ENCODE measurements at regions not wholly inside any gene's neighbourhood (a gene's known extent, or its start where the extent isn't known, plus 50 kb on each side); places are given as distances from the start of the nearest gene placed in this dataset.
"Not testable (repeated sequence)": the region's sequence is repeated elsewhere in the genome, so short reads cannot be mapped to it uniquely, and the experiment has no call there.

- no peak for DNase-seq
These were observed 133.1 kb downstream of the COPS8 start for GRCh38 chr2:237218756-237219155.

GRCh38 chr2:237219826-237220225, 134.1 kb downstream of the COPS8 start:
- DNase-seq = no peak

DNA sequence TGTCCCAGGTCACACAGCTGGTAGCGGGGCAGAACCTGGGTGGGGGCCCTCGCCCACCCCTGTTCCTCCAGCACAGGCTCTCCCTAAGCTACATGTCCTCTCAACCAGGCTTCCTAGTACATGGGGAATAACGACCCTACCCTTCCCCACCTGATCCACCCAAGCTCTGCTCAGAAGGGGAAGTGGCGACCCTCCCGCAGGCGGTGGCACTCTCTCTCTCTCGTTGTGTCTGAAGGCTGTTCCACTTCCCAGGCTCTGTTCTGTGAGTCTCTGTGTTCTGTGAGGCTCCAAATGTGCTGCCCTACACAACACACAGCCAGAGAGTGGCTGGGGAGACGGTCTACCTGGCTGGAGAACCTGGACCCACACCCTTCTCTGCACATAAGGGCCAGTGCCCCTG, 135.8 kb downstream of the COPS8 start:
- no peak for DNase-seq

- no peak for DNase-seq
These were observed 136.5 kb downstream of the COPS8 start for GRCh38 chr2:237222178-237222577.

DNA sequence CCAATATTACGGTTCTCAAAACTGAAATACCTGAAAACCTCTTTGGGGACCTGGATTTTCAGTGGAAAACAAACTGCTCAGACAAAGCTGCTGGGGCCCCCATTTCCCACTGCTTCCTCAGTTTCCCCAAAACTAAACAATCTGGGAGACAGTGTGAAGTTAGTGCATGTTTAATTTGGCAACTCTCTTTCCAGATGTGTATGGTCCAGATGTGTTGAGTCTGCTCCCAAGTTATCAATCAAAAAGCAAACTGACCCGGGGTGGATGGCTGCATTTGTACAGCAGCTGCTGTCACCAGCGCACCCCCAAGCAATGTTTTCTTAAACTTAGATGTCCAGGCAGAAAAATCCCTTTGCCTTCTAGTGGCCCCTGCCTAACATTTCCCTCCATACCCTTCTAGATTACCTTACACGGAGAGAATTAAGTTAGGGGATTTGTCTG, 136.9 kb downstream of the COPS8 start:
- DNase-seq = no peak

- DNase-seq = no peak
These were observed 137.6 kb downstream of the COPS8 start for GRCh38 chr2:237223201-237223861.

DNA sequence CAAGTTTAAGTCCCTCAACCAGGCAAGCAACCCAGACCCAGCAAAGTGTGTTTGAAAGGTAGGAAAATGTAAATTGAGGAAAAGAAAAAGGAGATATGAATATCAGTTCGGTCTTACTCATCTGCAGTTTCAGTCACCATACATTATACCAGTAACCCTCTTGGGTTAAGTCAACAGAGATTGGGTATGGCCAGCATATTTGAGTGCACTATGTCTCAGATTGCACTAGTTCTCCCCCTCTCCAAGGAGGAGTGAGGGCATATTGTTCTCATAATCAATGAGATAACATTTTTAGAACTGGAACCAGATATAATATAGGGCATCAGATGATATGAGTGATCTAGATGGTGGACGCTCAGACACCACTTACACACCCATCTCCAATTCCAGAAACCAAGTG, 141.5 kb downstream of the COPS8 start:
- DNase-seq = no peak

DNA sequence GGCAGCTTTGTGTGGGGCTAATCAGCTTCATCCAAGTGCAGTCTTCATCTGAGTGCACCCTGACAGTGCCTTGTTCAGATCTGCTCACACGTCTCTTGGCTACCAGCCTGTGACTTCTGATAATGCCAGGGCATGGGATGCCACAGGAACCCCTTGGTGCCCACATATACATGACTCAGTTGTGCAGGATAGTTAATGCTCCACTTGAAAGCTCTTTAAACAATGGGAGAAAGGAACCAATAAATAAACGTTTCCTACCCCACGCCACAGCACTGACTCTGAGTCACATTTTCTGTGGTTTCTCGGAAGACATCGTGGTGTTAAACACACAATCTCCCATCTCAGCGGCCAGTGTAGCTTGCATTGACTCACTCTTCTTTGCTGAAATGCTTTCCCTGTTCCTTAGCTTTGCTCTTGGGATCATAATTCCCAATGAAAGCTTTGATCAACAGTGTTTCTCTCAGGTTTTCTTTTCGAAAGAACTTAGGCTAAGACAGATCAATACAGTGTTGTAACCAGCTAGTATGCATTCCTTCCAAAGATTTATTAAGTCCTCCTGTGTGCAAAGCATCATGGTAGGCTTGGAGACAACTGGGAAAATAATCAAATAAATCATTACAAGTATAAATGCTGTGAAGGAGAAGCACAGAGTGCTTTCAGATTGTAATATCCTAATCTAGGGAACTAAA, 142.0 kb downstream of the COPS8 start:
- DNase-seq = no peak

- no peak for DNase-seq
These were observed 142.6 kb downstream of the COPS8 start for GRCh38 chr2:237228281-237228625.

DNA sequence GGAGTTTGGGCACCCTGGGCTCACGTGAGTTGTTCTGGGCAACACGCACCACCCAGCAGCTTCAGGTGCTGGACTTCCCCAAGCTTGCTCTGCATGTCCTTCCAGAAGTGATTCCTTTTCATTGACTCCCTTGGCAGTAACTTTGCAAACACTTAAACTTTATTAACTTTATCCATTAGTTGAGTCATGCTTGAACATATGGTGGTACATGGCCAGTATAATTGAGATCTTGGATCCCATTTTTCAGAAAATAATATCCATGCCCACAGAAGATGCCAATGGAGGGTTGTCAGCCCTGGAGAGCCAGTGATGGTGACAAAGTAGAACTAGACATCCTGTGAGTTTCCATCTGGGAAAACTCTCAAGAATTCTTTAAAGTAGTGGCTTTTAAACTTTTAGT, 144.2 kb downstream of the COPS8 start:
- no peak for DNase-seq

- DNase-seq = no peak
These were observed 144.7 kb downstream of the COPS8 start for GRCh38 chr2:237230355-237230754.

DNA sequence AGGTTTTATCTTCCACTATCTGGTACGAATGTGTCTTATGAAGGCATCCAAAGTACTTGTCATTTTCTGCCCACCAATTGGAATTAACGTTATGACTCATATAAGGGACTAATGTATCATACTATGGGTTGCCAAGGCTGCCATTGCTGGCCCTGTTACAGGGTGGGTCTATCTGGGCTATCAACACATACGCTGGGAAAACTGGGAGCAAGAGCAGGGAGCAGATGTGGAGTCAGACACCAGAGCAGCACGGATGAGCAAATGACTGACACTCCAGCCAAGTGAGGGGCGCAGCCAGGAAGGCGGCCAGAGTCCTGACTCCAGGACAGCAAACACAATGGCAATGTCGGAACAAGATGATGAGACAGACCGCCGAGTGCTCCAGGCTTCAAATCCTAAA, 145.9 kb downstream of the COPS8 start:
- no peak for DNase-seq

DNA sequence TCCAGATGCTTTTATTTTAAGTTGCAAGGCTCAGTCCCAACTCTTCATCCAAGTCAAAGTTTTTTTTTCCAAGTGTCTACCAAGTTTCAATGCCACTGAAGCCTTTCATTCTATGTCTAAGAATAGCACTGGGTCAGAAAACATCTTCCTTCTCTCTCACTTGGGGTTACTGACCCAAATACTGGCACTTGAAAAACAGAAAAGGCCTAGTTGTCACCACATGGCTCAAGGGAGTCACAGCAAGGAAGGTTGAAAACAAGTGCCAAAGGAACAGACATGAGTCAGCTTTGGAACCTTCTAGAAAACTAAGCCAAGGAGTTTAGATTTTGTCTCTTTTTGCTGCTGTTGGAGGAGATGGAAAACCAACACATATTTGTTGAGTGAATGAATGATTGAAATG, 146.5 kb downstream of the COPS8 start:
- no peak for DNase-seq

- DNase-seq = no peak
These were observed 148.6 kb downstream of the COPS8 start for GRCh38 chr2:237234268-237234667.

- DNase-seq = no peak
These were observed 149.8 kb downstream of the COPS8 start for GRCh38 chr2:237235383-237236095.

- no peak for DNase-seq
These were observed 150.5 kb downstream of the COPS8 start for GRCh38 chr2:237236188-237236587.

GRCh38 chr2:237238249-237238648, 152.6 kb downstream of the COPS8 start:
- DNase-seq = no peak

DNA sequence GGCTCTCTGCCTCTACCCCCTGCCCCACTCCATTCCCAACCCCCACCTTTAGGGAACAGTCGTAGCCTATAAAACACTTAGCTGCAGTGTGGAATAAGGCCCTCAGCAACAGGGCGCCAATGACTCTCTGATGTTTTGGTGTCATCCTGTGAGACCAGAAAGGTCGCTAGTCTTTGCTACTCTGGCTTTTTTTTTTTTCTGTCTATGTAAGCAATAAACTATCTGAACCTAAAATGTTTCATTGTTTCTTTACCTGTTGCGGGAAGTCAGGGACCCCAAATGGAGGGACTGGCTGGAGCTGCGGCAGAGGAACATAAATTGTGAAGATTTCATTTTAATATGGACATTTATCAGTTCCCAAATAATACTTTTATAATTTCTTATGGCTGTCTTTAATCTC, 154.6 kb downstream of the COPS8 start:
- DNase-seq = no peak

DNA sequence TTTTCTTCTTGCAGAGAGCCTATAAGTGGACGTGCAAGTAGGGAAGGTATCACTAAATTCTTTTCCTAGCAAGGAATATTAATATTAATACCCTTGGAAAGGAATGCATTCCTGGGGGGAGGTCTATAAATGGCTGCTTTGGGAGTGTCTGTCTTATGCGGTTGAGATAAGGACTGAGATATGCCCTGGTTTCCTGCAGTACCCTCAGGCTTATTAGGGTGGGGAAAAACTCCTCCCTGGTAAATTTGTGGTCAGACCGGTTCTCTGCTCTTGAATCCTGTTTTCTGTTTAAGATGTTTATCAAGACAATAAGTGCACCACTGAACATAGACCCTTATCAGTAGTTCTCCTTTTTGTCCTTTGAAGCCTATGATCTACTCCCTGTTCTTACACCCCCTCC, 155.2 kb downstream of the COPS8 start:
- DNase-seq = not testable (repeated sequence)

DNA sequence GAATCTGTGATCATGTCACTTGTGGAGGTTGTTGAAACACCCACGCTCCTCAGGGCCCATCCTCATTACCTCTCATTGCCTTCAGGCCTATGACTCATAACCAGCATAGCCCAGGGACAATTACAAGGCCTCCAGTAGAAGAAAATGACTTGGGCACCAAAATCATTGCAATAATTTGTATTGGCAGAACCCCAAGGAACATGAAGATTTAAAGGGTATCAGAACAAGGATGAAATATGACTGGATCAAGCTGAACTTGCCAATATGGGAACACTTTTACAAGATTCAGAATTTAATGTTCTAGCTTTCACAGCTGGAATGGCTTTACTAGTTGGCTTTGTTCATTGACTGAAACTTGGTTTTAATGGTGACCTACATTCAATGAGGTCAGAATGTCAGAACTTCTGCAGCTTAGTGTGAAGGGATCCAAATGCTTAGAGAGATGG, 156.4 kb downstream of the COPS8 start:
- no peak for DNase-seq

GRCh38 chr2:237243487-237243886, 157.8 kb downstream of the COPS8 start:
- DNase-seq = no peak

GRCh38 chr2:237244178-237244577, 158.5 kb downstream of the COPS8 start:
- no peak for DNase-seq

DNA sequence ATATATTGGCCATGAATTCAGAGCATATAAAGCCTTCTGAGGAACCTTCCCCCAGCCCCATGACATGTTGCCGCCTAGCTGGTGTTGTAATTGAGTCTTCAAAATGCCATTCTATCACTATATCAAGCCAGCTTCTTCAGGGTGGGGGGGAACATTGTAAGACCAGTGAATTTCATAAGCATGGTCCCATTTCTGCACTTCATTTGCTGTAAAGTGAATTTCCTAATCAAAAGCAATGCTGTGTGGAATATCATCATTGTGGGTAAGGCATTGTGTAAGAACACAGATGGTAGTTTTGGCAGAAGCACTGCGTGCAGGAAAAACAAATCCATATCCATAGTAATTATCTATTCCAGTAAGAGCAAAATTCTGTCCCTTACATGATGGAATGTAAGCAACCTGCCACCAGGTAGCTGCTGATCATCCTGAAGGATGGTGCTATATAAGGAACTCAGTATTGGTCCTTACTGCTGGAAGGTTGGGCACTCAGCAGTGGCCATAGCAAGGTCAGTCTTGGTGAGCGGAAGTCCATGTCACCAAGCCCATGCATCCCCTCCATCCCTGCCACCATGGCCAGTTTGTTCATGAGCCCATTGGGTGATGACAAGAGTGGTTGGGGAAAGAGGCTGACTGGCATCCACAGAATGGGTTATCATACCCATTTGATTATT, 159.4 kb downstream of the COPS8 start:
- no peak for DNase-seq

- DNase-seq = no peak
These were observed 163.4 kb downstream of the COL6A3 start for GRCh38 chr2:237250599-237250998.
